H1 (cell line): ENCODE measurements at regions not wholly inside any gene's neighbourhood (a gene's known extent, or its start where the extent isn't known, plus 50 kb on each side); places are given as distances from the start of the nearest gene placed in this dataset.

Experiments
- CTCF ChIA-PET: fragments of 300-600 bp; sonication (Branson Sonifier 250); formaldehyde crosslinking; loops from one replicate; lab custom pipeline; 2021; ENCODE audit not compliant: partially characterized antibody; lab: Charles Lee
- POLR2A ChIA-PET: fragments of 300-600 bp; sonication (Branson Sonifier 250); formaldehyde crosslinking; loops from one replicate; lab custom pipeline; 2021; ENCODE audit warnings: inconsistent platforms; ENCODE audit not compliant: partially characterized antibody; lab: Charles Lee
- DNase-seq, 2 experiments: peaks; one replicate each; pipeline versions ENCODE4 v3.0.0 to v3.0.0-alpha.2; 2010 to 2022; ENCODE audit warnings: low spot score in 2 of 2, low read depth in 1 of 2, mixed read lengths in 1 of 2
- FAIRE-seq: peaks from 2 replicates; lab custom pipeline; 2011; peaks lifted over from hg19 to GRCh38; lab: Jason Lieb, UNC
- H2AFZ ChIP-seq: 2 replicates; pipeline ENCODE4 v1.8.1; 2012; ENCODE audit warnings: low read length, inconsistent platforms
- H2AK5ac ChIP-seq: 2 replicates; pipeline ENCODE4 v1.6.1; 2013; ENCODE audit warnings: low read depth, low read length
- H2BK120ac ChIP-seq: replicated peaks from 2 replicates; pipeline ENCODE3; 2013; ENCODE audit warnings: low read depth, low read length, inconsistent platforms
- H2BK12ac ChIP-seq: 2 replicates; pipeline ENCODE4 v1.6.1; 2013; ENCODE audit warnings: low read depth, low read length
- H2BK15ac ChIP-seq: 2 replicates; pipeline ENCODE4 v1.6.1; 2013; ENCODE audit warnings: low read length
- H2BK20ac ChIP-seq: 2 replicates; pipeline ENCODE4 v1.6.1; 2013; ENCODE audit warnings: low read length
- H2BK5ac ChIP-seq: 2 replicates; pipeline ENCODE4 v1.6.1; 2013; ENCODE audit warnings: low read depth, low read length
- H3K14ac ChIP-seq: 2 replicates; pipeline ENCODE4 v1.6.1; 2013; ENCODE audit warnings: inconsistent platforms; ENCODE audit not compliant: insufficient read length
- H3K18ac ChIP-seq: 2 replicates; pipeline ENCODE4 v1.6.1; 2013; ENCODE audit warnings: low read length; ENCODE audit errors: extremely low read depth
- H3K23ac ChIP-seq: 2 replicates; pipeline ENCODE4 v1.6.1; 2013; ENCODE audit warnings: inconsistent platforms; ENCODE audit not compliant: insufficient read length
- H3K23me2 ChIP-seq: 2 replicates; pipeline ENCODE4 v1.6.1; 2013; ENCODE audit warnings: low read depth, low read length
- H3K27ac ChIP-seq: 2 replicates; pipeline ENCODE4 v1.6.1; 2011; ENCODE audit warnings: low read depth, low read length, inconsistent platforms
- H3K27me3 ChIP-seq, 4 experiments: replicated peaks in 1 of 4; 1 replicate in 1 of 4; 2 replicates in 3 of 4; pipeline versions ENCODE4 v1.6.1 to v1.8.1; 2011 to 2013; ENCODE audit warnings: low read length in 3 of 4, mild to moderate bottlenecking in 3 of 4, inconsistent platforms in 2 of 4, mixed read lengths in 2 of 4, moderate library complexity in 1 of 4; ENCODE audit not compliant: control insufficient read depth in 3 of 4, insufficient read depth in 3 of 4; ENCODE audit errors: extremely low read depth in 1 of 4
- H3K36me3 ChIP-seq, 4 experiments: 2 replicates each; pipeline versions ENCODE4 v1.6.1 to v1.8.1; 2011 to 2013; ENCODE audit warnings: mild to moderate bottlenecking in 4 of 4, low read length in 3 of 4, moderate library complexity in 2 of 4, control low read depth in 1 of 4, inconsistent platforms in 1 of 4; ENCODE audit not compliant: insufficient read depth in 4 of 4, control insufficient read depth in 2 of 4
- H3K4ac ChIP-seq: replicated peaks from 2 replicates; pipeline ENCODE3; 2013; ENCODE audit warnings: low read length, low read depth, mixed read lengths, inconsistent platforms; ENCODE audit not compliant: insufficient read length
- H3K4me1 ChIP-seq, 4 experiments: replicated peaks in 1 of 4; 1 replicate in 1 of 4; 2 replicates in 3 of 4; pipeline versions ENCODE4 v1.6.1 to v1.8.1; 2011 to 2013; ENCODE audit warnings: low read length in 3 of 4, inconsistent platforms in 2 of 4, mixed read lengths in 1 of 4; ENCODE audit not compliant: insufficient read depth in 4 of 4, control insufficient read depth in 3 of 4
- H3K4me2 ChIP-seq, 2 experiments: 2 replicates each; pipeline versions ENCODE4 v1.6.1 to v1.8.1; 2011 to 2013; ENCODE audit warnings: low read depth in 2 of 2, low read length in 2 of 2, control low read depth in 1 of 2, inconsistent platforms in 1 of 2, mild to moderate bottlenecking in 1 of 2; ENCODE audit not compliant: insufficient read depth in 1 of 2
- H3K4me3 ChIP-seq, 4 experiments: fragments of 200-600, 300-600 bp in 1 of 4; sonication (generic), shearing (Covaris generic), sonication (Bioruptor Twin) in 1 of 4; 2 replicates each; pipeline versions ENCODE4 v1.5.1 to v1.8.1; 2011 to 2016; ENCODE audit warnings: low read length in 4 of 4, low read depth in 3 of 4, control low read depth in 2 of 4, inconsistent platforms in 2 of 4, mild to moderate bottlenecking in 2 of 4, mixed read lengths in 1 of 4, moderate library complexity in 1 of 4; ENCODE audit not compliant: insufficient read depth in 2 of 4; ENCODE audit errors: extremely low read depth in 1 of 4
- H3K56ac ChIP-seq: replicated peaks from 2 replicates; pipeline ENCODE3; 2013; ENCODE audit warnings: low read depth, mild to moderate bottlenecking, mixed read lengths, low read length, inconsistent platforms; ENCODE audit not compliant: insufficient read length
- H3K79me1 ChIP-seq: 2 replicates; pipeline ENCODE4 v1.6.1; 2013; ENCODE audit warnings: low read depth, low read length, control low read depth
- H3K79me2 ChIP-seq, 2 experiments: 2 replicates each; pipeline versions ENCODE4 v1.6.1 to v1.8.1; 2012 to 2013; ENCODE audit warnings: low read length in 2 of 2, mild to moderate bottlenecking in 2 of 2, inconsistent platforms in 1 of 2; ENCODE audit not compliant: insufficient read depth in 2 of 2, control insufficient read depth in 1 of 2
- H3K9ac ChIP-seq, 4 experiments: replicated peaks in 1 of 4; 1 replicate in 1 of 4; 2 replicates in 3 of 4; pipeline versions ENCODE4 v1.6.1 to v1.8.1; 2011 to 2013; ENCODE audit warnings: low read depth in 3 of 4, low read length in 3 of 4, control low read depth in 2 of 4, mild to moderate bottlenecking in 2 of 4, moderate library complexity in 2 of 4, inconsistent platforms in 1 of 4; ENCODE audit errors: extremely low read depth in 1 of 4
- H3K9me3 ChIP-seq, 2 experiments: 2 replicates each; pipeline versions ENCODE4 v1.6.1 to v1.8.1; 2012 to 2013; ENCODE audit warnings: mild to moderate bottlenecking in 2 of 2, moderate library complexity in 2 of 2, control low read depth in 1 of 2, inconsistent platforms in 1 of 2, low read depth in 1 of 2, low read length in 1 of 2, mixed read lengths in 1 of 2; ENCODE audit not compliant: insufficient read depth in 2 of 2
- H4K20me1 ChIP-seq, 2 experiments: replicated peaks in 1 of 2; 2 replicates each; pipeline versions ENCODE3 to v1.8.1; 2011 to 2013; ENCODE audit warnings: inconsistent platforms in 2 of 2, low read length in 2 of 2, mild to moderate bottlenecking in 1 of 2; ENCODE audit not compliant: insufficient read depth in 2 of 2, control insufficient read depth in 1 of 2
- H4K5ac ChIP-seq: 2 replicates; pipeline ENCODE4 v1.6.1; 2013; ENCODE audit warnings: low read length, low read depth, mixed read lengths, inconsistent platforms; ENCODE audit not compliant: insufficient read length
- H4K8ac ChIP-seq: 2 replicates; pipeline ENCODE4 v1.8.0; 2013; ENCODE audit warnings: mild to moderate bottlenecking, moderate library complexity, low read length, inconsistent platforms; ENCODE audit not compliant: insufficient read depth; ENCODE audit errors: extremely low read depth
- H4K91ac ChIP-seq: replicated peaks from 2 replicates; pipeline ENCODE3; 2013; ENCODE audit warnings: low read length, mixed read lengths, inconsistent platforms; ENCODE audit not compliant: insufficient read length
- ATF3 ChIP-seq: IDR thresholded peaks from 2 replicates; pipeline ENCODE4 v1.6.1; 2011; ENCODE audit warnings: low read depth, mild to moderate bottlenecking, low read length; ENCODE audit not compliant: insufficient read depth
- CEBPB ChIP-seq: IDR thresholded peaks from 2 replicates; pipeline ENCODE4 v1.6.1; 2012; ENCODE audit warnings: low read depth, low read length
- EP300 ChIP-seq, 2 experiments: IDR thresholded peaks; 1 replicate in 1 of 2; 2 replicates in 1 of 2; pipeline ENCODE4 v1.6.1; 2011 to 2012; ENCODE audit warnings: low read depth in 2 of 2, low read length in 2 of 2, mild to moderate bottlenecking in 2 of 2, borderline replicate concordance in 1 of 2, inconsistent platforms in 1 of 2, moderate library complexity in 1 of 2
- EZH2 ChIP-seq: fragments of 200-600 bp; sonication (generic); IDR thresholded peaks from 2 replicates; pipeline ENCODE4 v1.7.1; 2012; ENCODE audit warnings: low read depth, mild to moderate bottlenecking, moderate library complexity, low read length, inconsistent platforms; ENCODE audit not compliant: severe bottlenecking
- PHF8 ChIP-seq: fragments of 200-600 bp; sonication (generic); conservative IDR thresholded peaks from 2 replicates; pipeline ENCODE4 v1.7.1; 2012; ENCODE audit warnings: low read depth, mild to moderate bottlenecking, inconsistent platforms, low read length, moderate library complexity
- SIRT6 ChIP-seq: IDR thresholded peaks from one replicate; pipeline ENCODE4 v1.7.1; 2012; ENCODE audit warnings: low read length, inconsistent platforms
- ZNF274 ChIP-seq: IDR thresholded peaks from 2 replicates; pipeline ENCODE4 v1.7.0; 2012; ENCODE audit warnings: low read length, borderline replicate concordance; ENCODE audit errors: extremely low read depth

DNA sequence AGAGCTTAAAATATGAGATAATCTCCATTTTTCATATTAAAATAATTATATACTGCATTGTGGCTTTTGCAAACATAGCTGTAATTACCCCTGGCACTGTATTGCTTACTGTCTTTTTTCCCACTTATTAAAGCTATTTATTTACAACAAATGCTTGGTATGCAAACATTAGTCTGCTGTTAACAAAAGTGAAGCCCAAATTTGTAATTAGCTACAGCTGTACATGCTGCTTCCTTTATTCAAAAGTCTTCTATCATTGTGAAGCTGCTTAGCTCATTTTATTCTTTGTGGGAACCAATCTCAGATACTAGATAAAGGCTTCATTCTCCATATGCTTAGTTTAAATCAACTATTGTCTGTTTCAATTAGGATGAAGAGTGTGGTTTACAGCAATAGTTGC lies 425.8 kb upstream of the FOXG1 start (continued):
- no peak for TF ChIP-seq EZH2
- TF ChIP-seq, all 59 proteins: peak for 0

DNA sequence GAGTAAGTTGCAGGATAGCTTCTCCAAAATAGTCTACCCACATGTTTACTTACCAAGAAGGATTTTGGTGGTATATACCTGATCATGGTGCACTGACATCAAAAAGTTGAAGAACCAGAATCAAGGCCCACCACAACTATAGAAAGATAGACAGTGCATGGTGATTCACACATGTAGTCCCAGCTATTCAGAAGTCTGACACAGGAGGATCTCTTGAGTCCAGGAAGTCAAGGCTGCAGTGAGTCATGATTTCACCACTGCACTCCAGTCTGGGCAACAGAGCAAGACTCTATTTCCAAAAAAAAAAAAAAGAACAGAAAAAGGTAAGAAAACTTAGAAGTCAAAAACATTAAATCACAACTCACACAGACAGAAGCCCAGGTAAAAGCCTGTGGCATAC lies 422.2 kb upstream of the FOXG1 start:
- no peak overlapping the region for H3K9ac ChIP-seq
- H3K4me1 ChIP-seq = no peaks in the 10 kb centered on the region
- H3K23me2 ChIP-seq = no peaks in the 10 kb centered on the region
- H2BK20ac ChIP-seq = no peak overlapping the region
- ChIA-PET CTCF (interaction anchor here (1.1 to 1.6 kb wide), 2 partner anchors 30 to 101 kb away, joined by 3 to 4 read pairs; no protein-coding TSS in a partner anchor), POLR2A (no interaction called here)
- no peak overlapping the region for H3K4me2 ChIP-seq
- no peak overlapping the region for H3K23ac ChIP-seq
- H3K9me3 ChIP-seq = no peaks in the 10 kb centered on the region
- H2BK12ac ChIP-seq = no peak overlapping the region
- DNase-seq = no peak
- H3K36me3 ChIP-seq = no peaks in the 10 kb centered on the region
- no peak overlapping the region for H2BK120ac ChIP-seq
- H3K79me2 ChIP-seq = no peaks in the 10 kb centered on the region
- H3K14ac ChIP-seq = no peak overlapping the region
- no peak overlapping the region for H2BK15ac ChIP-seq
- no peaks in the 10 kb centered on the region for H4K20me1 ChIP-seq
- FAIRE-seq = no peak
- no peak overlapping the region for H3K27ac ChIP-seq
- no peaks in the 10 kb centered on the region for H3K27me3 ChIP-seq
- H3K4me3 ChIP-seq = no peak overlapping the region
- no peak overlapping the region for H4K5ac ChIP-seq
- H4K91ac ChIP-seq = no peak overlapping the region
- no peak overlapping the region for H3K4ac ChIP-seq
- no peak overlapping the region for H3K56ac ChIP-seq
- H4K8ac ChIP-seq = no peak overlapping the region
- H3K18ac ChIP-seq = no peak overlapping the region
- TF ChIP-seq ATF3 (no peak), ZNF274 (no peak), EP300 (IDR thresholded peaks at IDR 0.05; ENCODE audit: borderline replicate concordance in 1 of 2, low read depth in 2 of 2, low read length in 2 of 2) (no peak), CEBPB (no peak), SIRT6 (no peak), PHF8 (no peak)
- H3K79me1 ChIP-seq = no peaks in the 10 kb centered on the region
- H2AK5ac ChIP-seq = no peak overlapping the region
- H2AFZ ChIP-seq = no peak overlapping the region
- no peak overlapping the region for H2BK5ac ChIP-seq
